Sigmoid colon (tissue), 6 donors: ENCODE measurements at regions not wholly inside any gene's neighbourhood (a gene's known extent, or its start where the extent isn't known, plus 50 kb on each side); places are given as distances from the start of the nearest gene placed in this dataset.

Experiments used
- DNase-seq: peaks from one replicate; pipeline ENCODE4 v3.0.0-alpha.2; 2019
- H3K27ac ChIP-seq, 4 donors: fragments of 200-600 bp; sonication (generic); one replicate each; pipeline ENCODE4 v1.5.1; 2016 to 2019; ENCODE audit warnings: mild to moderate bottlenecking in 1 of 4
- H3K27me3 ChIP-seq, 3 donors: fragments of 200-600 bp; sonication (generic); one replicate each; pipeline ENCODE4 v1.5.1; 2019; ENCODE audit warnings: mild to moderate bottlenecking in 1 of 3
- H3K36me3 ChIP-seq, 4 donors: fragments of 200-600 bp; sonication (generic); one replicate each; pipeline ENCODE4 v1.5.1; 2016 to 2019
- H3K4me1 ChIP-seq, 4 donors: fragments of 200-600 bp; sonication (generic); one replicate each; pipeline ENCODE4 v1.5.1; 2017 to 2019
- H3K4me3 ChIP-seq, 4 donors: fragments of 200-600 bp; sonication (generic); one replicate each; pipeline ENCODE4 v1.5.1; 2017 to 2019; ENCODE audit warnings: mild to moderate bottlenecking in 2 of 4, moderate library complexity in 1 of 4
- H3K9me3 ChIP-seq, 4 donors: fragments of 200-600 bp in 3 of 4; sonication (generic) in 3 of 4; one replicate each; pipeline versions ENCODE4 v1.5.1 to v1.6.1; 2013 to 2019
- EP300 ChIP-seq, 4 donors: sonication (generic); formaldehyde crosslinking; IDR thresholded peaks; one replicate each; pipeline ENCODE4 v1.6.1; 2017; ENCODE audit warnings: antibody characterized with exemption in 4 of 4
- POLR2A ChIP-seq, 2 donors: fragments of 450-650 bp; IDR thresholded peaks; one replicate each; pipeline ENCODE4 v1.6.1; 2016; ENCODE audit warnings: antibody characterized with exemption in 2 of 2, mild to moderate bottlenecking in 2 of 2, moderate library complexity in 2 of 2
- POLR2AphosphoS5 ChIP-seq, 4 donors: sonication (generic); formaldehyde crosslinking; IDR thresholded peaks; one replicate each; pipeline ENCODE4 v1.6.1; 2017; ENCODE audit warnings: antibody characterized with exemption in 4 of 4
- WGBS, 2 donors: extraction: QIAGEN DNeasy Blood & Tissue Kit; methylation state at CpG; one replicate each; pipeline ENCODE4 v1.1.7; 2013; 5-methylcytosine and 5-hydroxymethylcytosine counted together
- intact Hi-C: fragments of 100-400 bp; cut with DNase I; formaldehyde crosslinking; loops from one replicate; pipeline ENCODE4 v1.15.1; 2023
- TF ChIP-seq, protein P1 (sequence below), 4 experiments: fragments of 450-650 bp in 3 of 4; fragments of 200-600 bp in 1 of 4; IDR thresholded peaks; one replicate each; pipeline ENCODE4 v1.5.1; 2016 to 2019; ENCODE audit warnings: antibody characterized with exemption in 4 of 4, mild to moderate bottlenecking in 3 of 4, moderate library complexity in 2 of 4
- donor health status: healthy with polysubstance abuse.
- donor health status: healthy.

GRCh38 chr3:26104851-26105251, 315.0 kb downstream of the OXSM start:
- H3K4me3 ChIP-seq: no peak overlapping the region
- intact Hi-C loops: no loop called here
- H3K27me3 ChIP-seq: no peaks in the 10 kb centered on the region
- peaks cover 0 to 4% (median 0%) of the 10 kb centered on the region in 4 donors for H3K9me3 ChIP-seq
- DNase-seq: no peak
- TF ChIP-seq EP300 (IDR thresholded peaks at IDR 0.05): no peak
- no peak for TF ChIP-seq POLR2A (IDR thresholded peaks at IDR 0.05)
- TF ChIP-seq POLR2AphosphoS5 (IDR thresholded peaks at IDR 0.05): peak in 2 of 4 donors; percentile 21 to 24
- 16% methylated on average over 2 of the region's 2 CpGs for WGBS, 2 donors
- peaks cover 0 to 27% (median 11%) of the 10 kb centered on the region in 4 donors for H3K4me1 ChIP-seq
- peak overlapping the region; percentile 29 to 65 (median 46) for H3K27ac ChIP-seq
- no peaks in the 10 kb centered on the region for H3K36me3 ChIP-seq

DNA sequence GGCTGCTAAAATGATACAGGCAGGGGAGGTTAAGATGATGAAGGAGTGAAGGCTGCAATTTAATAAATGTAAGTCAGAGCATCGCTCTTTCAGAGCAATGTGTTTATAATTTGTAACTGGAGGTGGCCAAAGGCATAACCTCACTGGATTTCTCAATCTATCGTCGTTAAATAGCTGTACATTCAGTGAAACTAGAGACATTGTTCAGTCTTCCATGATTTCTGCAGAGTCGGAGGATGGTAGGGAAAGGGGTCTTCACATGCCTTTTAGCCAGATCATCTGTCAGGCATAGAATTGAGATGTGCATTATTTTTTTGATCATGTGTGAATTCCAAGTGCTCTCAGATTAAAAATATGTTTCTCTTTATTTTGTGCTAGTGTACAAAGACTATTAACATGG, 315.4 kb downstream of the OXSM start:
- intact Hi-C loops: no loop called here
- Histone ChIP-seq H3K27ac (peak overlapping the region; percentile 29 to 65 (median 46)), H3K4me3 (no peak overlapping the region), H3K9me3 (peaks cover 0 to 4% (median 0%) of the 10 kb centered on the region in 4 donors), H3K27me3 (no peaks in the 10 kb centered on the region), H3K36me3 (no peaks in the 10 kb centered on the region), H3K4me1 (peaks cover 0 to 27% (median 11%) of the 10 kb centered on the region in 4 donors)
- no peak for DNase-seq
- no peak for TF ChIP-seq POLR2A (IDR thresholded peaks at IDR 0.05)
- no peak for TF ChIP-seq POLR2AphosphoS5 (IDR thresholded peaks at IDR 0.05)
- no peak for TF ChIP-seq EP300 (IDR thresholded peaks at IDR 0.05)
- TF ChIP-seq, protein P1, sequence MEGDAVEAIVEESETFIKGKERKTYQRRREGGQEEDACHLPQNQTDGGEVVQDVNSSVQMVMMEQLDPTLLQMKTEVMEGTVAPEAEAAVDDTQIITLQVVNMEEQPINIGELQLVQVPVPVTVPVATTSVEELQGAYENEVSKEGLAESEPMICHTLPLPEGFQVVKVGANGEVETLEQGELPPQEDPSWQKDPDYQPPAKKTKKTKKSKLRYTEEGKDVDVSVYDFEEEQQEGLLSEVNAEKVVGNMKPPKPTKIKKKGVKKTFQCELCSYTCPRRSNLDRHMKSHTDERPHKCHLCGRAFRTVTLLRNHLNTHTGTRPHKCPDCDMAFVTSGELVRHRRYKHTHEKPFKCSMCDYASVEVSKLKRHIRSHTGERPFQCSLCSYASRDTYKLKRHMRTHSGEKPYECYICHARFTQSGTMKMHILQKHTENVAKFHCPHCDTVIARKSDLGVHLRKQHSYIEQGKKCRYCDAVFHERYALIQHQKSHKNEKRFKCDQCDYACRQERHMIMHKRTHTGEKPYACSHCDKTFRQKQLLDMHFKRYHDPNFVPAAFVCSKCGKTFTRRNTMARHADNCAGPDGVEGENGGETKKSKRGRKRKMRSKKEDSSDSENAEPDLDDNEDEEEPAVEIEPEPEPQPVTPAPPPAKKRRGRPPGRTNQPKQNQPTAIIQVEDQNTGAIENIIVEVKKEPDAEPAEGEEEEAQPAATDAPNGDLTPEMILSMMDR (IDR thresholded peaks at IDR 0.05): no peak
- 54 to 73% methylated on average over 4 of the region's 4 CpGs for WGBS, 2 donors

DNA sequence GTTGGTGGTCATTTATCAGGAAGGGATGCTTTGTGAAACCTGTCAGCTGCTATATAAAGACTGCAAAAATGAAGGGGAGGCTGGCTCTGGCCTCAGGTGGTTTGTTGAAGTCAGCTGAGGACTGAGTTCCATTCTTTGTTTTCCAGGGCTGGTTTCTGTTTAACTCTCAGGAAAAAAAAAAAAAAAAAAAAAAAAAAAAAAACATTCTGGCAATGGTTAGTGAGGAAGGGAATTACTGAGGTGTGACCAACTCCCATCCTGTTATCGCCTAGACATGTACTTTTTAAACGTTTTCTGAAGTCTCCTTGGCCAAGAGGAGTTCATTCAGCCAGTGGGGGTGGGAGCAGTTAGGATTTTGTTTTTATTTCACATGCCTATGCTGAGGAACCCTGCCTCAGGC, 316.3 kb downstream of the OXSM start:
- intact Hi-C loops: no loop called here
- Histone ChIP-seq H3K27me3 (no peaks in the 10 kb centered on the region), H3K27ac (peak overlapping the region; percentile 33 to 65 (median 54)), H3K4me3 (no peak overlapping the region), H3K4me1 (peaks cover 0 to 27% (median 11%) of the 10 kb centered on the region in 4 donors), H3K36me3 (no peaks in the 10 kb centered on the region), H3K9me3 (no peaks in the 10 kb centered on the region)
- TF ChIP-seq POLR2AphosphoS5 (IDR thresholded peaks at IDR 0.05): peak in 1 of 4 donors; percentile 38
- TF ChIP-seq, protein P1 (IDR thresholded peaks at IDR 0.05): no peak
- TF ChIP-seq POLR2A (IDR thresholded peaks at IDR 0.05): no peak
- peak in 1 of 4 donors; percentile 2 for TF ChIP-seq EP300 (IDR thresholded peaks at IDR 0.05)
- WGBS, 2 donors: 20 to 28% methylated on average over 2 of the region's 2 CpGs
- no peak for DNase-seq

GRCh38 chr3:26108846-26109489, 319.1 kb downstream of the OXSM start:
- no peak for DNase-seq
- TF ChIP-seq EP300 (IDR thresholded peaks at IDR 0.05): no peak
- TF ChIP-seq, protein P1 (IDR thresholded peaks at IDR 0.05): no peak
- no peak for TF ChIP-seq POLR2AphosphoS5 (IDR thresholded peaks at IDR 0.05)
- no peak for TF ChIP-seq POLR2A (IDR thresholded peaks at IDR 0.05)
- WGBS, 2 donors: 53 to 70% methylated on average over 2 of the region's 2 CpGs

DNA sequence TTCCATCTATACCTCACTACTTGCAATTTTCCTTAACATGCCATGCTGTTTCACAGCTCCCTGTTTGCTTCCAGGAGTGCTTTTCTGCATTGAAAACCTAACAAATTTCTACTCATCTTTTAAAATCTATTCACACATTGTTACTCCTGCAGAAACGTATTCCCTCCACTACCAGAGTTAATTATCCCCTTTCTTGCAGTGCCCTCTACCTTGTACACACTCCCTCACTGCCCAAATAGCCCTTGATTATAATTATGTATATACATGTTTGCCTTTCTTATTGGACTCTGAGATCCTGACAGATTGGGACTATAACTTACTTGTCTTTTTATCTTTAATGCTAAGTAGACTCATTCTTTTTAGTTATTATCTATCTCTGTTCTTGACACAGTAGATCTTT, 325.0 kb downstream of the OXSM start:
- 28 to 61% methylated on average over 1 of the region's 1 CpG for WGBS, 2 donors
- TF ChIP-seq EP300 (IDR thresholded peaks at IDR 0.05) (no peak), POLR2AphosphoS5 (IDR thresholded peaks at IDR 0.05) (no peak)
- Histone ChIP-seq H3K4me1 (no peaks in the 10 kb centered on the region), H3K27ac (no peak overlapping the region), H3K4me3 (no peak overlapping the region), H3K36me3 (no peaks in the 10 kb centered on the region), H3K9me3 (no peaks in the 10 kb centered on the region), H3K27me3 (no peaks in the 10 kb centered on the region)
- DNase-seq: no peak
- intact Hi-C loops: no loop called here

More at GRCh38 chr3:26108846-26109489, 319.1 kb downstream of the OXSM start:
- Histone ChIP-seq H3K36me3 (no peaks in the 10 kb centered on the region), H3K4me1 (peaks cover 0 to 27% (median 11%) of the 10 kb centered on the region in 4 donors), H3K4me3 (no peak overlapping the region), H3K27me3 (no peaks in the 10 kb centered on the region), H3K9me3 (no peaks in the 10 kb centered on the region), H3K27ac (no peak overlapping the region)
- intact Hi-C loops: no loop called here
